ENCODE measurements at regions not wholly inside any gene's neighbourhood (a gene's known extent, or its start where the extent isn't known, plus 50 kb on each side); places are given as distances from the start of the nearest gene placed in this dataset.
"Not testable (repeated sequence)": the region's sequence is repeated elsewhere in the genome, so short reads cannot be mapped to it uniquely, and the experiment has no call there.

GRCh38 chr2:89888693-89889092 lies 1197.2 kb downstream of the RPIA start:
- TF ChIP-seq CTCF, POLR2AphosphoS5, POLR2A (IDR thresholded peaks at IDR 0.05): not testable (repeated sequence)
